ENCODE measurements at regions not wholly inside any gene's neighbourhood (a gene's known extent, or its start where the extent isn't known, plus 50 kb on each side); places are given as distances from the start of the nearest gene placed in this dataset.

DNA sequence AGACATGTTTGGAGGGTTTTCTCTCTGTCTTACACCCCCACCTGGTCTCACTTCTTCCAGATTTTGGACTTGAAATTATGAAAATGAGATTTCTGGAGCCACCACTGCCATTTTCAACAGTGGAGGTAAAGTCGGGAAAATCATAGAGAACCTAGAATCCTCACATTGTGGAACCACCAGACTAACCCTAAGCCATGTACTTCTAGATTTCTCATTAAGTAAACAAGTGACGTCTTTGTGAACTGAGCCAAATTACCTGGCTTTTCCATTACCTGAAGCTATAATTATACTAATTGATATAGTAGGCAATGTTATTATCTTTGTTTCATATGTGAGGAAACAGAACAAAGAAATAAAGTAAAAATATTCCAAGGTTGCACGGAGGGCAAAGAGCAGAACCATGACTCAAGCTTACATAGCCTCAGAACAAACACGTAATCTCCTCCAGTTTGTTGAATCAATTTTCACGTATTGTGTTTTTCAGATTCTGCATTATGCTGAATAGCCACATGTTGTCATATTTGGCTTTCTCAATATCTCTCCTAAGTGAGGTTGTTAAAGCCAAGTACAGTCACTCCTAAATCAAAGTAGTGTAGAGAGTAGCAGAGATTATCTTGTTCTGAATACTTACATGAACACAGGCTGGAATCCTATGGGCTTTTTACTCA, 101.3 kb upstream of the CMC1 start:
- TF ChIP-seq, protein P1, sequence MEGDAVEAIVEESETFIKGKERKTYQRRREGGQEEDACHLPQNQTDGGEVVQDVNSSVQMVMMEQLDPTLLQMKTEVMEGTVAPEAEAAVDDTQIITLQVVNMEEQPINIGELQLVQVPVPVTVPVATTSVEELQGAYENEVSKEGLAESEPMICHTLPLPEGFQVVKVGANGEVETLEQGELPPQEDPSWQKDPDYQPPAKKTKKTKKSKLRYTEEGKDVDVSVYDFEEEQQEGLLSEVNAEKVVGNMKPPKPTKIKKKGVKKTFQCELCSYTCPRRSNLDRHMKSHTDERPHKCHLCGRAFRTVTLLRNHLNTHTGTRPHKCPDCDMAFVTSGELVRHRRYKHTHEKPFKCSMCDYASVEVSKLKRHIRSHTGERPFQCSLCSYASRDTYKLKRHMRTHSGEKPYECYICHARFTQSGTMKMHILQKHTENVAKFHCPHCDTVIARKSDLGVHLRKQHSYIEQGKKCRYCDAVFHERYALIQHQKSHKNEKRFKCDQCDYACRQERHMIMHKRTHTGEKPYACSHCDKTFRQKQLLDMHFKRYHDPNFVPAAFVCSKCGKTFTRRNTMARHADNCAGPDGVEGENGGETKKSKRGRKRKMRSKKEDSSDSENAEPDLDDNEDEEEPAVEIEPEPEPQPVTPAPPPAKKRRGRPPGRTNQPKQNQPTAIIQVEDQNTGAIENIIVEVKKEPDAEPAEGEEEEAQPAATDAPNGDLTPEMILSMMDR (conservative IDR thresholded peaks at IDR 0.05; ENCODE audit: low read length) = no peak
- TF ChIP-seq EZH2phosphoT487 (IDR thresholded peaks at IDR 0.05; ENCODE audit: borderline replicate concordance, low read depth, low read length) = no peak
